H1 (cell line): ENCODE measurements at regions not wholly inside any gene's neighbourhood (a gene's known extent, or its start where the extent isn't known, plus 50 kb on each side); places are given as distances from the start of the nearest gene placed in this dataset.

Experiments
- CHD7 ChIP-seq: fragments of 300-600 bp; sonication (generic); IDR thresholded peaks from 2 replicates; pipeline ENCODE4 v1.7.1; 2012; ENCODE audit warnings: low read length, moderate library complexity, mild to moderate bottlenecking, inconsistent platforms; ENCODE audit not compliant: insufficient replicate concordance
- SP4 ChIP-seq: IDR thresholded peaks from 2 replicates; pipeline ENCODE4 v1.6.1; 2012; ENCODE audit warnings: low read length, inconsistent platforms
- TEAD4 ChIP-seq: IDR thresholded peaks from 2 replicates; pipeline ENCODE4 v1.6.1; 2012; ENCODE audit warnings: low read depth, low read length, inconsistent platforms, mixed read lengths
- TF ChIP-seq, protein P1 (sequence below): IDR thresholded peaks from 2 replicates; pipeline ENCODE4 v1.6.1; 2012; ENCODE audit warnings: inconsistent platforms

DNA sequence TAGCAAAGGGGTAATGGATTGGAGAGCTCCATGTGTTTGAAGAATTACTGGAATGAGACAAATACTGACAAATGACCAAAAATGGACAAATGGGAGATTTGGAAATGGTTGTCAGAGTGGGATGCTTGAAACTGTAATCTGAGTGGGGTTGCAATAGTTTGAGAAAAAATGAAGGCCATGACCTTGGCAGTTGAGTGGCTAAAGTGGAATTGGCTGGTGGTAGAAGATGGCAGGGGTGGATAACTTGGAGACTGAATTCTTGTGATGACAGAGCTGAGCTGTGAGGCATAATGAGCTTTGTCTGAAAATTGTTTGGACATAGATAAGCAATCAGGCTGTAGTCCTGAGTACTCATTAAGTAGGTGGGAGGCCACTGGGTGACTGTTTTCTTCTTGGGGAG lies 222.5 kb upstream of the PRICKLE1 start (continued):
- no peak for TF ChIP-seq CHD7
- TF ChIP-seq SP4: no peak
- TF ChIP-seq TEAD4: no peak
- TF ChIP-seq, protein P1, sequence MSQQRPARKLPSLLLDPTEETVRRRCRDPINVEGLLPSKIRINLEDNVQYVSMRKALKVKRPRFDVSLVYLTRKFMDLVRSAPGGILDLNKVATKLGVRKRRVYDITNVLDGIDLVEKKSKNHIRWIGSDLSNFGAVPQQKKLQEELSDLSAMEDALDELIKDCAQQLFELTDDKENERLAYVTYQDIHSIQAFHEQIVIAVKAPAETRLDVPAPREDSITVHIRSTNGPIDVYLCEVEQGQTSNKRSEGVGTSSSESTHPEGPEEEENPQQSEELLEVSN: no peak
- TF ChIP-seq, all 59 proteins: peak for 0
